ENCODE measurements at regions not wholly inside any gene's neighbourhood (a gene's known extent, or its start where the extent isn't known, plus 50 kb on each side); places are given as distances from the start of the nearest gene placed in this dataset.

DNA sequence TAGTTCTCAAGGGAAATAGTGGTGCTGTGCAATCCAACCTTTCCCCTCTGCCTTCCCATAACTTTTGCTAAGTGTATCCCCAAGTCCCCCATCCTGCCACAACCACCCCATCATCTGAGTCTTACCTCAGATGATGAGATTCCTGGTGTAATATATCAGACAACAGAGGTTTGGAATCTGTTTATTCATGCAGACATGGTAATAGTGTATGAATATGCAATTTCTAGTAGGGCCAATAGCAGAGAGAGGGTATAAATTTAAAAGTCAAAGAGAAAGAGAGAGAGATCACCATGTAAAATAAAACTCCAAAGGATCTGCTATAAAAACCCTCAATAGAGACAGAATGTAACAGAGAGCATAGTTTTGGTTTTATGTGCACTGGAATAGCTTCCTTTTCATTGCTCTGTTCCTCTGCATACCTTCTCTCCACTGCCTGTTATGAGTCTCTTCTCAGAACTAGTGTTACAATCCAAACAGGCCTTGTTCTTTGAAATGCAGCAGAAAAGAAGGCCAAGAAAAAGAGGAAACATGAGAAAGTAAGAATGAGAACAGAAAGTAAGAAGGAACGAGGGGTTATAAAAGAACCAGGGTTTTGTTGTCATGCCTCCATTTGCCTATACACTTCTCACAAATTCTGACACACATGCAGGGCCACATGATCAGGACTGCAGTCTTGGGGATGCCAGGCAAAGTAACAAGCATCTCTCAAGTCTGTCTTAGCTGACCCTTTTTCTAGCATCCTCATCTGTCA, 278.0 kb downstream of the CETN3 start:
- POLR2A ChIA-PET: no interaction called here
- no peaks in the 10 kb centered on the region for H3K36me3 Mint-ChIP-seq (ENCODE audit: low read depth)
- CTCF ChIA-PET: no interaction called here
- H3K4me1 Mint-ChIP-seq: no peaks in the 10 kb centered on the region
- no peaks in the 10 kb centered on the region for H3K9me3 Mint-ChIP-seq
- no peak for DNase-seq
- no peak overlapping the region for H3K4me3 Mint-ChIP-seq
- no peak overlapping the region for H3K27ac Mint-ChIP-seq
- H3K27me3 Mint-ChIP-seq: no peaks in the 10 kb centered on the region

DNA sequence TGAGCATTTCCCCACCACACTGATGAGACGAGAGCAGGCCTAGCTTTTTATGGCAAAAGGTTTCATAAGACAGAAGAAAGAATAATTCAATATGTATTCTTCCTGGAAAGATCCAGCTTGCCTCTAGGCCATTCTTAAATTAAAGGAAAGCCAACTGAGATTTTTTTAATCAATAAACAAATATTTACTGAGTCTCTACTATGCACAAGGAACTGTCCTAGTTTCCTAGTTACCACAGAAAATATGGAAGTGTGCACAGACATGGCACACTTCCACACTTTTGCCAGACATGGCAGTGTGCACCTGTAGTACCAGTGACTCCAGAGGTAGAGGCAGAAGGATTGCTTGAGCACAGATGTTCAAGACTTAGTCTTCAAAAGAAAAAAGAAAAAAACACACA, 281.0 kb downstream of the CETN3 start:
- ChIA-PET CTCF (no interaction called here), POLR2A (no interaction called here)
- no peak for DNase-seq
- no peaks in the 10 kb centered on the region for H3K9me3 Mint-ChIP-seq
- H3K27me3 Mint-ChIP-seq: no peaks in the 10 kb centered on the region
- H3K36me3 Mint-ChIP-seq (ENCODE audit: low read depth): no peaks in the 10 kb centered on the region
- H3K27ac Mint-ChIP-seq: no peak overlapping the region
- H3K4me3 Mint-ChIP-seq: no peak overlapping the region
- H3K4me1 Mint-ChIP-seq: no peaks in the 10 kb centered on the region

DNA sequence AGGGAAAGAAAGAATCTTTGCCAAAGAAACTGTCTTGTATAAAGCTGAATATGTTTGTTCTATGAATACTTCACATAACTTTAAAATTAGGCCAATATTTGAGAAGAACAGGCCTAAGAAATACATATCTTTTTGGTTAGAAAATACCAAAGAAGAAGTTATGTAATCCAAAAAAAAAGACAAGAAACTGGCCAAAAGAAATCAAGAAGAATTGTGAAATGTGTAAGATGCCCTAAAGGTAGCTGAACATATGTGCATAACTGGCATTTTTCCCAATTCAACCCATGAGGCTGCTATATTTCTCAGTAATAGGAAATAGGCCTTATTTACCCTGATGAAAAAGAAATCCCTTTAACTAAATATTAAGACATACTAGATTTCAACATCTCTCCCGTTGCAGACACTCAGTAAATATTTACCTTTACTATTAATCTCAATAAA, 290.0 kb downstream of the CETN3 start:
- Mint-ChIP-seq H3K27me3 (no peaks in the 10 kb centered on the region), H3K4me1 (no peaks in the 10 kb centered on the region), H3K4me3 (no peak overlapping the region), H3K36me3 (ENCODE audit: low read depth) (no peaks in the 10 kb centered on the region), H3K9me3 (no peaks in the 10 kb centered on the region), H3K27ac (no peak overlapping the region)
- DNase-seq: no peak
- ChIA-PET POLR2A (no interaction called here), CTCF (no interaction called here)

DNA sequence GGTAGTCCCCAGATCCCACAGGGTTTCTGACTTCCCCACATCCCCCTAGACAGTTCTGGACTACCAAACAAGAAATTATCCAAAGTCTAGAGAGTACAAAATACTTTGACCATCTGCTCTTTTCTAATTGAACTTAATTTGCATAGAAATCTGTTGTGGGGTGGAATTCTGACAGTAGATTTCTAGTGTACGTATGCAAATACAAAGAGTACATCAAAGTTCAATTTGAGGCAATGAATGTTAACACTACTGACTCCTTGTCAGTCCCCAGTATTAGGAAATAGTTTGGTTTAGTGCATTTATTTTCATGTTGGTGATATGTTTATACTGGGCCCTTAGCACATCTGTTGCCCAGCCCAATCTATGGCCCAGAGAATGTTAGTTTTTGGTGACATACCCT, 292.6 kb downstream of the CETN3 start:
- Mint-ChIP-seq H3K4me1 (no peaks in the 10 kb centered on the region), H3K4me3 (no peak overlapping the region), H3K9me3 (no peaks in the 10 kb centered on the region), H3K27me3 (no peaks in the 10 kb centered on the region), H3K27ac (no peak overlapping the region), H3K36me3 (ENCODE audit: low read depth) (no peaks in the 10 kb centered on the region)
- no peak for DNase-seq
- POLR2A ChIA-PET: no interaction called here
- CTCF ChIA-PET: no interaction called here

DNA sequence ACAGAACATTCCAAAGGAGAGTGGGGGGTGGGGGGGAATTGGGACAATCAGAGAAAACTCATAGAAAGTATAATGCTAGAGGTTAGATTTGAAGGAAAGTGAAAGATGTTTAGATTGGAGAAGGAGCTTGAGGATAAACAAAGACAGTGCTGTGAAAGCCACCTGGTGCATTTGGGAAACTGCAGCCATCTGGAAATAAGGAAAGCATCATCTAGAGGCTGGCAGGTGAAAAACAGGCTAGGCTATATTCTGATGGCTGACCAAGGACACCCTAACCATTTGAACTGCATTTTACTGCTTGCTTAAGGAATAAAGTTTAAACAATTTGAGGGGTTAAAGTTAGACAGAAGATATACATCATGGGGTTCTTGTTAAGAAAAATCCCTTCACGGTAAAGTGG, 296.4 kb downstream of the CETN3 start:
- Mint-ChIP-seq H3K36me3 (ENCODE audit: low read depth) (no peaks in the 10 kb centered on the region), H3K4me3 (no peak overlapping the region), H3K9me3 (no peaks in the 10 kb centered on the region), H3K27me3 (no peaks in the 10 kb centered on the region), H3K27ac (no peak overlapping the region), H3K4me1 (no peaks in the 10 kb centered on the region)
- CTCF ChIA-PET: no interaction called here
- POLR2A ChIA-PET: no interaction called here
- no peak for DNase-seq

DNA sequence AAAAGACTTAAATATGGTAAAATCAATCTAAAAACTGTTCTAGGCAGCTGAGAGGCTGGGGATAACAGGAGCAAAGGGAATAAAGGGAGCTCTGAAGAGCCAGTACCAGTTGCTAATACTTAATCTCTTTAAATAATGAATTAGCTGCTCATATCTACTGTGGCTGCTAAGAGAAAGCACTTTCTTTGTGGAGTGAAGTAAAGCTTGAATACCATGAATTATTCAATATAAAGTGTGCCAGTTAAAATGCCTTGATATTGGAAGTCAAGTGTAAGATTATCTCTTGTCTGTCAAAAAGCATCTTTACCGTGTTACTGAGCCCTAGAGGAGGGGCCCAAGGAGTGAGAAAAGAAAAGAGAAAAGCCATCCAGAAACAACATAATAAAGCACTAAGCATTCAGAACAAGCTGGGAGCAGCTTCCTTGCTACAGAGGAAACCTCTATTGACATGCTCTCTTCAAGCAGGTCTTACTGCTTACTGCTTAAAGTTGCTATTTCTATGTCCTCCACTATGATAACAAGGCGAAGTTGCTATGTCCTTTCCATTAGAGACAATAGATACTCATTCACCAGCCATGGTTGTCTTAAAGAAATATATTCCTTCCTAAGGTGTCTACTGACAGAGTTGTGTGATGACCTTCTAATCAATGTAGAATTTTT, 297.4 kb downstream of the CETN3 start:
- CTCF ChIA-PET: no interaction called here
- Mint-ChIP-seq H3K4me1 (no peaks in the 10 kb centered on the region), H3K4me3 (no peak overlapping the region), H3K27ac (no peak overlapping the region), H3K9me3 (no peaks in the 10 kb centered on the region), H3K27me3 (no peaks in the 10 kb centered on the region), H3K36me3 (ENCODE audit: low read depth) (no peaks in the 10 kb centered on the region)
- POLR2A ChIA-PET: no interaction called here
- DNase-seq: no peak

DNA sequence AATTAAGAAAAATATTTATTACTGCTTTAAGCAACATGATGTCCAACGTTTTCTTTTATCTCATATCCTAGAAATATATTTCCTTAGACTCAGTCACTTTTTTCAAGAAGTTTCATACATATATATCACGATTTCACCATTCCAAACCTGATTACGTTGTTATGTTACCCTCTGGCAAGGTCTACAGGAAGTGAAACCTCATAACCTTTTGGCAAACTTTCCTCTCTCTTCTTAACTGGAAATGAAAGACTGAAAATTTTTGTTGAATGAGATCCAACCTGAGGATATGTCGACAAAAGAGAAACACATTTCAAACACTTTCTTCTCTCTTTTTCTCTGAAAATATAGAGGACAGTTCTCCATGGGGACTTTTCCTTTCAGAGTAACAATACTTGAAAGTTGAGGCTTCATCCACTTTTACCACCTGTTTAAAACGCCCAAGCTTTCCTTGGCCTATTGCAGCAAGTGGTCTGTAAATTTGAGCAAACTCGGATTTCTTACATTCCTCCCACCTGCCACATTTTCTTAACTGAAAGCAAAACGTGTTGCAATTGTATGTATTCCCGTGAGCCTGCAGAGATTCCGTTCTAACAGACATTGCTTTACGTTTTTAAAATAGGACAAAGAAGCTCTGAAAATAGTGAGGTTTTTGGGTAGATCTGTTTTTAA, 298.1 kb downstream of the CETN3 start:
- Mint-ChIP-seq H3K27ac (no peak overlapping the region), H3K4me1 (no peaks in the 10 kb centered on the region), H3K9me3 (no peaks in the 10 kb centered on the region), H3K36me3 (ENCODE audit: low read depth) (no peaks in the 10 kb centered on the region), H3K27me3 (no peaks in the 10 kb centered on the region), H3K4me3 (no peak overlapping the region)
- no peak for DNase-seq
- CTCF ChIA-PET: no interaction called here
- POLR2A ChIA-PET: no interaction called here

DNA sequence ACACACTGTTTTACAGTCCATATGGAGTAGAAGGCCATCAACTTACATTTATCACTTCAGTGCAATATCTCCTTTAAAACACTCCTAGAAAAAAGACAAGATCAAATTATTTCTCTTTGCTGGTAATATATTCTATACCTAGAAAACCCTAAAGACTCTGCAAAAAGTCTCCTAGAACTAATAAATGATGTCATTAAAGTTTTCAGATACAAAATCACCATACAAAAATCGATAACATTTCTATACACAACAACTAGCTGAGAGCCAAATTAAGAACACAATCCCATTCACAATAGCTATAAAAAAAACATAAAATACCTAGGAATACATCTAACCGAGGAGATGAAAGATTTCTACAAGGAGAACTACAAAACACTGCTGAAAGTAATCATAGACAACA, 300.3 kb downstream of the CETN3 start:
- H3K4me1 Mint-ChIP-seq: no peaks in the 10 kb centered on the region
- H3K4me3 Mint-ChIP-seq: no peak overlapping the region
- DNase-seq: no peak
- H3K9me3 Mint-ChIP-seq: peaks cover 4% of the 10 kb centered on the region
- no peaks in the 10 kb centered on the region for H3K27me3 Mint-ChIP-seq
- ChIA-PET CTCF (no interaction called here), POLR2A (no interaction called here)
- H3K27ac Mint-ChIP-seq: no peak overlapping the region
- H3K36me3 Mint-ChIP-seq (ENCODE audit: low read depth): no peaks in the 10 kb centered on the region

DNA sequence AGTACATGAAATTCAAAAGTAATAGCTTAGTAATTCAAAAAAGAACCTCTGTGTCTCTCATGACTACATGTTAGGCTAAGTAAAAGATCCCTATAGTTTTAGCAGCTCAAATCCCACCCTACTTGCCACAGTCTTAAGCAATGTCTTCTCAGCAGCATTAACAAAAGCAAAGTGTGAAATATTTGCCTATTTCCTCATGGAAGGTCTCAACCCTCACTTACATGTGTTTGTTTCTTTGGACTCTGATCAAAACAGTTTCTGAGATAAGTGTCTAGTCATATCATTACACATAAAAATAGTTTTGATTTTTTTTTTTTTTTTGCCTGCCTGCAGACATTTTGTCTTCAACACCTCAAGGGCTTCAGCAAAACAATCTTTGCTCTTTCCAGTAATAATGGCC, 310.5 kb downstream of the CETN3 start:
- no peak for DNase-seq
- no peaks in the 10 kb centered on the region for H3K4me1 Mint-ChIP-seq
- H3K4me3 Mint-ChIP-seq: no peak overlapping the region
- H3K36me3 Mint-ChIP-seq (ENCODE audit: low read depth): no peaks in the 10 kb centered on the region
- H3K9me3 Mint-ChIP-seq: peaks cover 2% of the 10 kb centered on the region
- ChIA-PET CTCF (no interaction called here), POLR2A (no interaction called here)
- no peaks in the 10 kb centered on the region for H3K27me3 Mint-ChIP-seq
- H3K27ac Mint-ChIP-seq: no peak overlapping the region

DNA sequence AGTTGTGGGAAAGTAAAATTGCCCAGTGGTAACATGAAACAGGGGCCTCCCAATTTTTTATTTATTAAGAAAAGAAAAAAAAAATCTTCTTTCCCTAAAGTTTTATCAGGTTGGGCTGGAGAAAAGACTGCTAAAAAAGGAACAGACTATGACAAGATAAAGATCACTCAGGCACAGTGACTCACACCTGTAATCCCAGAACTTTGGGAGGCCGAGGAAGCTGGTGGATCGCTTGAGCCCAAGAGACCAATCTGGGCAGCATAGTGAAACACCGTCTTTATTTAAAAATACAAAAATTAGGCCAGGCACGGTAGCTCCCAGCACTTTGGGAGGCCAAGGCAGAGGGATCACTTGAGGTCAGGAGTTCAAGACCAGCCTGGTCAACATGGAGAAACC, 312.5 kb downstream of the CETN3 start:
- no peak overlapping the region for H3K4me3 Mint-ChIP-seq
- H3K36me3 Mint-ChIP-seq (ENCODE audit: low read depth): no peaks in the 10 kb centered on the region
- CTCF ChIA-PET: no interaction called here
- H3K27me3 Mint-ChIP-seq: no peaks in the 10 kb centered on the region
- H3K27ac Mint-ChIP-seq: no peak overlapping the region
- peaks cover 1% of the 10 kb centered on the region for H3K9me3 Mint-ChIP-seq
- H3K4me1 Mint-ChIP-seq: no peaks in the 10 kb centered on the region
- POLR2A ChIA-PET: no interaction called here
- no peak for DNase-seq

DNA sequence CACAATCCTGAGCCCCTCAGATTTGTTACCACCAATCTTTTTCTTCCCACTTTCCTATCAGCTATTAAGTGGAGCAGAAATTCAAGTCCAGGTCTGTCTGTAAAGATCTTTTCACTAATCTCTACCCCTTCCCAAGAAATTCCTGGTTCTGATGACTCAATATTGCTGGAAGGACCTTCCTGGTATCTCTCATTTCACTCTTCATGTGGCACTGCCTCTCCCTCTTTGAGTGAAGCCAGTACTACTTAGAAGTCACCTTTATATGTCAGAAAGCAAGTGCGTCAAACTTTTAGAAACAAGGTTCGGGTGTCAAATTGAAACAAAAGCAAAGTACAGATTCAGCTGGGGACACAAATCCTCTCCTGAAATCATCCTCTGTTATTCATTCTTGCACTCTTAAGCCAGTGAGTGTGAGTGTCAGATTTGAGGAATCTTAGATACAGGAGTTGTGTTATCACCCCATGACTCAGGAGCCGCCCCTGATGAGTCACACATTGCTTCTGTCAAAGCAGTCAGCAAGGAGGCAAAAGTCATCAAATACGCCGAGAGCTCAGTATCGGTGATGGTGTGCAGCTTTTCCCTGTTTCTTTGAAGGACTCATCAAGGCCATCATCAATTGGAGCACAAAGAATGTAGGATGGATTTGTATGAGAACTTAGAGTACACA, 313.0 kb downstream of the CETN3 start:
- Mint-ChIP-seq H3K4me3 (no peak overlapping the region), H3K36me3 (ENCODE audit: low read depth) (no peaks in the 10 kb centered on the region), H3K4me1 (no peaks in the 10 kb centered on the region), H3K27ac (no peak overlapping the region), H3K27me3 (no peaks in the 10 kb centered on the region), H3K9me3 (no peaks in the 10 kb centered on the region)
- DNase-seq: no peak
- POLR2A ChIA-PET: no interaction called here
- CTCF ChIA-PET: no interaction called here

DNA sequence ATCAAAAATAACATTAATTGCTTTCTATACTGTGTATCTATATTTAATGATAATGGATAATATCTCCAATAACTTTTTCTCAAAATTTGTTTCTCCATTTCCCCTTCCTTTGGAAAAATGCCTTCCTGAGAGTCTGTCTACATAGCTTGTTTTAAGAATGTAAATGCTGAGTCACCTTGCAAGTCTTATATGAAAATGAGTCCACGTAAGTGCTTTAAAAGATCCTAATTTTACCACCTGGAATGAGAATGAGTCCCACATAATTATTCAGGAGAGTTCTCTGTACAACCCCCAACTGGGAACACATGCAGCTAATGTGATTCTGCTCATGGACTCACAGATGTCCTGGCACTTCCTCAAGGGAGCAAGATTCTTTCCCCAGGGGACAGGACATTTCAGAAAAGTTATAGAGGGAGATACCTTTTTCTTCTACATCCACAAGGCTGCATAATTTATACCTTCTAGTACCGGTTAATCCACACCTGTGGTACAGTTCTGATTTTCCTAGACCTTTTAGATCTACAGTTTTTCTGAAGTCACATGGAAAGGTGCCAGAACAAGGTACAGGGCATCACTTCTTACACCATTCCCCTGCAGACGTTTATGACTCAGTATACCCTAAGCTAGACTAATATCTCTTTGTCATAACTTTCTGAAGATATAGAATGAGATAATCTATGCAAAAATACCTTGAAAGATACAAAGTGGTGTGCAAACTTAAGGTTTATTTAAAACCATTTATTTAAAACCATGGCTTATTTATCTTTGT, 314.1 kb downstream of the CETN3 start:
- Mint-ChIP-seq H3K36me3 (ENCODE audit: low read depth) (no peaks in the 10 kb centered on the region), H3K4me3 (no peak overlapping the region), H3K9me3 (no peaks in the 10 kb centered on the region), H3K27ac (no peak overlapping the region), H3K27me3 (no peaks in the 10 kb centered on the region), H3K4me1 (no peaks in the 10 kb centered on the region)
- DNase-seq: no peak
- CTCF ChIA-PET: no interaction called here
- POLR2A ChIA-PET: no interaction called here
